H1 (cell line): ENCODE measurements at regions not wholly inside any gene's neighbourhood (a gene's known extent, or its start where the extent isn't known, plus 50 kb on each side); places are given as distances from the start of the nearest gene placed in this dataset.

Source experiments
- CTCF ChIA-PET: fragments of 300-600 bp; sonication (Branson Sonifier 250); formaldehyde crosslinking; loops from one replicate; lab custom pipeline; 2021; ENCODE audit not compliant: partially characterized antibody; lab: Charles Lee
- POLR2A ChIA-PET: fragments of 300-600 bp; sonication (Branson Sonifier 250); formaldehyde crosslinking; loops from one replicate; lab custom pipeline; 2021; ENCODE audit warnings: inconsistent platforms; ENCODE audit not compliant: partially characterized antibody; lab: Charles Lee
- DNase-seq, 2 experiments: peaks; one replicate each; pipeline versions ENCODE4 v3.0.0 to v3.0.0-alpha.2; 2010 to 2022; ENCODE audit warnings: low spot score in 2 of 2, low read depth in 1 of 2, mixed read lengths in 1 of 2
- FAIRE-seq: peaks from 2 replicates; lab custom pipeline; 2011; peaks lifted over from hg19 to GRCh38; lab: Jason Lieb, UNC
- H2AFZ ChIP-seq: 2 replicates; pipeline ENCODE4 v1.8.1; 2012; ENCODE audit warnings: low read length, inconsistent platforms
- H2AK5ac ChIP-seq: 2 replicates; pipeline ENCODE4 v1.6.1; 2013; ENCODE audit warnings: low read depth, low read length
- H2BK120ac ChIP-seq: replicated peaks from 2 replicates; pipeline ENCODE3; 2013; ENCODE audit warnings: low read depth, low read length, inconsistent platforms
- H2BK12ac ChIP-seq: 2 replicates; pipeline ENCODE4 v1.6.1; 2013; ENCODE audit warnings: low read depth, low read length
- H2BK15ac ChIP-seq: 2 replicates; pipeline ENCODE4 v1.6.1; 2013; ENCODE audit warnings: low read length
- H2BK20ac ChIP-seq: 2 replicates; pipeline ENCODE4 v1.6.1; 2013; ENCODE audit warnings: low read length
- H2BK5ac ChIP-seq: 2 replicates; pipeline ENCODE4 v1.6.1; 2013; ENCODE audit warnings: low read depth, low read length
- H3K14ac ChIP-seq: 2 replicates; pipeline ENCODE4 v1.6.1; 2013; ENCODE audit warnings: inconsistent platforms; ENCODE audit not compliant: insufficient read length
- H3K18ac ChIP-seq: 2 replicates; pipeline ENCODE4 v1.6.1; 2013; ENCODE audit warnings: low read length; ENCODE audit errors: extremely low read depth
- H3K23ac ChIP-seq: 2 replicates; pipeline ENCODE4 v1.6.1; 2013; ENCODE audit warnings: inconsistent platforms; ENCODE audit not compliant: insufficient read length
- H3K23me2 ChIP-seq: 2 replicates; pipeline ENCODE4 v1.6.1; 2013; ENCODE audit warnings: low read depth, low read length
- H3K27ac ChIP-seq: 2 replicates; pipeline ENCODE4 v1.6.1; 2011; ENCODE audit warnings: low read depth, low read length, inconsistent platforms
- H3K27me3 ChIP-seq, 4 experiments: replicated peaks in 1 of 4; 1 replicate in 1 of 4; 2 replicates in 3 of 4; pipeline versions ENCODE4 v1.6.1 to v1.8.1; 2011 to 2013; ENCODE audit warnings: low read length in 3 of 4, mild to moderate bottlenecking in 3 of 4, inconsistent platforms in 2 of 4, mixed read lengths in 2 of 4, moderate library complexity in 1 of 4; ENCODE audit not compliant: control insufficient read depth in 3 of 4, insufficient read depth in 3 of 4; ENCODE audit errors: extremely low read depth in 1 of 4
- H3K36me3 ChIP-seq, 4 experiments: 2 replicates each; pipeline versions ENCODE4 v1.6.1 to v1.8.1; 2011 to 2013; ENCODE audit warnings: mild to moderate bottlenecking in 4 of 4, low read length in 3 of 4, moderate library complexity in 2 of 4, control low read depth in 1 of 4, inconsistent platforms in 1 of 4; ENCODE audit not compliant: insufficient read depth in 4 of 4, control insufficient read depth in 2 of 4
- H3K4ac ChIP-seq: replicated peaks from 2 replicates; pipeline ENCODE3; 2013; ENCODE audit warnings: low read length, low read depth, mixed read lengths, inconsistent platforms; ENCODE audit not compliant: insufficient read length
- H3K4me1 ChIP-seq, 4 experiments: replicated peaks in 1 of 4; 1 replicate in 1 of 4; 2 replicates in 3 of 4; pipeline versions ENCODE4 v1.6.1 to v1.8.1; 2011 to 2013; ENCODE audit warnings: low read length in 3 of 4, inconsistent platforms in 2 of 4, mixed read lengths in 1 of 4; ENCODE audit not compliant: insufficient read depth in 4 of 4, control insufficient read depth in 3 of 4
- H3K4me2 ChIP-seq, 2 experiments: 2 replicates each; pipeline versions ENCODE4 v1.6.1 to v1.8.1; 2011 to 2013; ENCODE audit warnings: low read depth in 2 of 2, low read length in 2 of 2, control low read depth in 1 of 2, inconsistent platforms in 1 of 2, mild to moderate bottlenecking in 1 of 2; ENCODE audit not compliant: insufficient read depth in 1 of 2
- H3K4me3 ChIP-seq, 4 experiments: fragments of 200-600, 300-600 bp in 1 of 4; sonication (generic), shearing (Covaris generic), sonication (Bioruptor Twin) in 1 of 4; 2 replicates each; pipeline versions ENCODE4 v1.5.1 to v1.8.1; 2011 to 2016; ENCODE audit warnings: low read length in 4 of 4, low read depth in 3 of 4, control low read depth in 2 of 4, inconsistent platforms in 2 of 4, mild to moderate bottlenecking in 2 of 4, mixed read lengths in 1 of 4, moderate library complexity in 1 of 4; ENCODE audit not compliant: insufficient read depth in 2 of 4; ENCODE audit errors: extremely low read depth in 1 of 4
- H3K56ac ChIP-seq: replicated peaks from 2 replicates; pipeline ENCODE3; 2013; ENCODE audit warnings: low read depth, mild to moderate bottlenecking, mixed read lengths, low read length, inconsistent platforms; ENCODE audit not compliant: insufficient read length
- H3K79me1 ChIP-seq: 2 replicates; pipeline ENCODE4 v1.6.1; 2013; ENCODE audit warnings: low read depth, low read length, control low read depth
- H3K79me2 ChIP-seq, 2 experiments: 2 replicates each; pipeline versions ENCODE4 v1.6.1 to v1.8.1; 2012 to 2013; ENCODE audit warnings: low read length in 2 of 2, mild to moderate bottlenecking in 2 of 2, inconsistent platforms in 1 of 2; ENCODE audit not compliant: insufficient read depth in 2 of 2, control insufficient read depth in 1 of 2
- H3K9ac ChIP-seq, 4 experiments: replicated peaks in 1 of 4; 1 replicate in 1 of 4; 2 replicates in 3 of 4; pipeline versions ENCODE4 v1.6.1 to v1.8.1; 2011 to 2013; ENCODE audit warnings: low read depth in 3 of 4, low read length in 3 of 4, control low read depth in 2 of 4, mild to moderate bottlenecking in 2 of 4, moderate library complexity in 2 of 4, inconsistent platforms in 1 of 4; ENCODE audit errors: extremely low read depth in 1 of 4
- H3K9me3 ChIP-seq, 2 experiments: 2 replicates each; pipeline versions ENCODE4 v1.6.1 to v1.8.1; 2012 to 2013; ENCODE audit warnings: mild to moderate bottlenecking in 2 of 2, moderate library complexity in 2 of 2, control low read depth in 1 of 2, inconsistent platforms in 1 of 2, low read depth in 1 of 2, low read length in 1 of 2, mixed read lengths in 1 of 2; ENCODE audit not compliant: insufficient read depth in 2 of 2
- H4K20me1 ChIP-seq, 2 experiments: replicated peaks in 1 of 2; 2 replicates each; pipeline versions ENCODE3 to v1.8.1; 2011 to 2013; ENCODE audit warnings: inconsistent platforms in 2 of 2, low read length in 2 of 2, mild to moderate bottlenecking in 1 of 2; ENCODE audit not compliant: insufficient read depth in 2 of 2, control insufficient read depth in 1 of 2
- H4K5ac ChIP-seq: 2 replicates; pipeline ENCODE4 v1.6.1; 2013; ENCODE audit warnings: low read length, low read depth, mixed read lengths, inconsistent platforms; ENCODE audit not compliant: insufficient read length
- H4K8ac ChIP-seq: 2 replicates; pipeline ENCODE4 v1.8.0; 2013; ENCODE audit warnings: mild to moderate bottlenecking, moderate library complexity, low read length, inconsistent platforms; ENCODE audit not compliant: insufficient read depth; ENCODE audit errors: extremely low read depth
- H4K91ac ChIP-seq: replicated peaks from 2 replicates; pipeline ENCODE3; 2013; ENCODE audit warnings: low read length, mixed read lengths, inconsistent platforms; ENCODE audit not compliant: insufficient read length
- ASH2L ChIP-seq: fragments of 200-600, 300-600 bp; sonication (generic); IDR thresholded peaks from one replicate; pipeline ENCODE4 v1.7.1; 2017; ENCODE audit warnings: low read length
- ATF3 ChIP-seq: IDR thresholded peaks from 2 replicates; pipeline ENCODE4 v1.6.1; 2011; ENCODE audit warnings: low read depth, mild to moderate bottlenecking, low read length; ENCODE audit not compliant: insufficient read depth
- BRCA1 ChIP-seq: IDR thresholded peaks from 2 replicates; pipeline ENCODE4 v1.6.1; 2012; ENCODE audit warnings: low read depth, low read length, improper control_type of control experiment
- CTBP2 ChIP-seq: IDR thresholded peaks from 2 replicates; pipeline ENCODE4 v1.7.0; 2011; ENCODE audit warnings: borderline replicate concordance, mild to moderate bottlenecking, moderate library complexity, mixed read lengths, low read length; ENCODE audit not compliant: insufficient read depth, insufficient read length
- CTCF ChIP-seq, 3 experiments: IDR thresholded peaks; 1 replicate in 2 of 3; 2 replicates in 1 of 3; pipeline versions ENCODE4 v1.5.1 to v1.6.1; 2011; ENCODE audit warnings: low read length in 3 of 3, mild to moderate bottlenecking in 3 of 3, inconsistent platforms in 2 of 3, low read depth in 1 of 3, moderate library complexity in 1 of 3; ENCODE audit not compliant: insufficient read depth in 1 of 3; ENCODE audit errors: control extremely low read depth in 1 of 3
- HDAC6 ChIP-seq: IDR thresholded peaks from one replicate; pipeline ENCODE4 v1.7.1; 2012; ENCODE audit warnings: low read depth, mild to moderate bottlenecking, inconsistent platforms, low read length, moderate library complexity
- NRF1 ChIP-seq: IDR thresholded peaks from 2 replicates; pipeline ENCODE4 v1.6.1; 2011; ENCODE audit warnings: mild to moderate bottlenecking, low read depth, low read length, improper control_type of control experiment
- POLR2A ChIP-seq, 2 experiments: IDR thresholded peaks; 1 replicate in 1 of 2; 2 replicates in 1 of 2; pipeline ENCODE4 v1.6.1; 2011; ENCODE audit warnings: low read depth in 2 of 2, low read length in 2 of 2, mild to moderate bottlenecking in 2 of 2; ENCODE audit errors: control extremely low read depth in 1 of 2
- RFX5 ChIP-seq: IDR thresholded peaks from 2 replicates; pipeline ENCODE4 v1.6.1; 2011; ENCODE audit warnings: low read depth, low read length, improper control_type of control experiment, borderline replicate concordance
- SIX5 ChIP-seq: IDR thresholded peaks from 2 replicates; pipeline ENCODE4 v1.6.1; 2011; ENCODE audit warnings: mild to moderate bottlenecking, low read depth, low read length
- TAF7 ChIP-seq: optimal IDR thresholded peaks from 2 replicates; pipeline ENCODE3; 2011; ENCODE audit warnings: low read depth, mild to moderate bottlenecking, inconsistent platforms, low read length, moderate library complexity, borderline replicate concordance
- YY1 ChIP-seq: IDR thresholded peaks from 2 replicates; pipeline ENCODE4 v1.6.1; 2011; ENCODE audit warnings: low read depth, mild to moderate bottlenecking, low read length
- WGBS, 2 experiments: shearing (Covaris generic) in 1 of 2; methylation state at CpG; one replicate each; pipeline versions ENCODE4 v1.1.6 to v1.1.7; 2013 to 2015; ENCODE audit warnings: low lambda C conversion rate in 2 of 2, mixed read lengths in 2 of 2, inconsistent platforms in 1 of 2, low coverage in 1 of 2, missing lambda C conversion rate in 1 of 2; ENCODE audit not compliant: insufficient replicate concordance in 2 of 2, insufficient coverage in 1 of 2, insufficient read length in 1 of 2; ENCODE audit errors: extremely low coverage in 1 of 2, missing lambda C conversion rate in 1 of 2; 5-methylcytosine and 5-hydroxymethylcytosine counted together

- Histone ChIP-seq H4K91ac (no peak overlapping the region), H2AFZ (no peak overlapping the region), H3K18ac (no peak overlapping the region), H3K36me3 (no peaks in the 10 kb centered on the region), H3K4me1 (no peaks in the 10 kb centered on the region), H3K9me3 (no peaks in the 10 kb centered on the region), H3K56ac (no peak overlapping the region), H2AK5ac (no peak overlapping the region), H4K8ac (no peak overlapping the region), H3K23me2 (no peaks in the 10 kb centered on the region), H2BK5ac (no peak overlapping the region), H3K4me2 (no peak overlapping the region), H3K79me1 (no peaks in the 10 kb centered on the region), H3K4me3 (no peak overlapping the region), H4K5ac (no peak overlapping the region), H3K14ac (no peak overlapping the region), H2BK20ac (no peak overlapping the region), H3K9ac (no peak overlapping the region), H2BK120ac (no peak overlapping the region), H3K27me3 (no peaks in the 10 kb centered on the region), H2BK12ac (no peak overlapping the region), H3K79me2 (no peaks in the 10 kb centered on the region), H3K4ac (no peak overlapping the region), H2BK15ac (no peak overlapping the region), H3K23ac (no peak overlapping the region), H3K27ac (no peak overlapping the region), H4K20me1 (no peaks in the 10 kb centered on the region)
- WGBS, 2 experiments, result 93% methylated on average over 5 of the region's 5 CpGs; no CpG with 5 or more reads in 1 of the 2 experiments
- CTCF ChIA-PET, result no interaction called here
- POLR2A ChIA-PET, result no interaction called here
- FAIRE-seq (no peak), DNase-seq (no peak)
- TF ChIP-seq ASH2L (no peak), POLR2A (IDR thresholded peaks at IDR 0.05; ENCODE audit: control extremely low read depth in 1 of 2, low read depth in 2 of 2, low read length in 2 of 2) (no peak), TAF7 (no peak), HDAC6 (no peak), CTCF (IDR thresholded peaks at IDR 0.05; ENCODE audit: control extremely low read depth in 1 of 3, insufficient read depth in 1 of 3, low read depth in 1 of 3, low read length in 3 of 3) (no peak), RFX5 (no peak), NRF1 (no peak), SIX5 (no peak), ATF3 (no peak), CTBP2 (no peak), BRCA1 (no peak), YY1 (no peak)
These were observed 1171.2 kb downstream of the DIAPH3 start for GRCh38 chr13:58992478-58993042.
